GM13976 (cell line): ENCODE measurements at regions not wholly inside any gene's neighbourhood (a gene's known extent, or its start where the extent isn't known, plus 50 kb on each side); places are given as distances from the start of the nearest gene placed in this dataset.

Experiments
- DNase-seq: peaks from one replicate; pipeline ENCODE4 v3.0.0; 2012; ENCODE audit warnings: low spot score
- CTCF ChIP-seq: IDR thresholded peaks from 2 replicates; pipeline ENCODE4 v1.5.1; 2012; ENCODE audit warnings: borderline replicate concordance, mild to moderate bottlenecking; ENCODE audit not compliant: insufficient read depth; ENCODE audit errors: extremely low read depth, missing control alignments, control extremely low read depth
- in situ Hi-C: fragments of 300-500 bp; cut with MboI; formaldehyde crosslinking; loops from one replicate; pipeline ENCODE4 v1.12.0; 2022; ENCODE audit warnings: low sequenced_read_pairs, mixed read lengths, inconsistent platforms; ENCODE audit not compliant: unreplicated experiment

GRCh38 chr18:26746398-26746797 lies 119.1 kb downstream of the AQP4 start:
- DNase-seq: no peak
- in situ Hi-C loops: no loop called here
- TF ChIP-seq CTCF: no peak

GRCh38 chr18:26745288-26746181 lies 120.0 kb downstream of the AQP4 start:
- no peak for DNase-seq
- in situ Hi-C loops: no loop called here

GRCh38 chr18:26741758-26742157 lies 123.7 kb downstream of the AQP4 start:
- in situ Hi-C loops: no loop called here
- no peak for DNase-seq

More at GRCh38 chr18:26745288-26746181, 120.0 kb downstream of the AQP4 start:
- TF ChIP-seq CTCF: no peak

GRCh38 chr18:26741048-26741447 lies 124.5 kb downstream of the AQP4 start:
- in situ Hi-C loops: no loop called here
- no peak for DNase-seq
- TF ChIP-seq CTCF: no peak

More at GRCh38 chr18:26741758-26742157, 123.7 kb downstream of the AQP4 start:
- TF ChIP-seq CTCF: no peak

- no peak for DNase-seq
- no peak for TF ChIP-seq CTCF
- in situ Hi-C loops: no loop called here
Measured at GRCh38 chr18:26740396-26740795, 125.1 kb downstream of the AQP4 start.

GRCh38 chr18:26738706-26739105 lies 126.8 kb downstream of the AQP4 start:
- in situ Hi-C loops: no loop called here
- no peak for DNase-seq
- no peak for TF ChIP-seq CTCF
